Fibroblast of villous mesenchyme (primary cell): ENCODE measurements at regions not wholly inside any gene's neighbourhood (a gene's known extent, or its start where the extent isn't known, plus 50 kb on each side); places are given as distances from the start of the nearest gene placed in this dataset.

Experiments
- DNase-seq: peaks from one replicate; pipeline ENCODE4 v3.0.0-alpha.2; 2010; ENCODE audit warnings: low read depth
- H3K4me3 ChIP-seq: 2 replicates; pipeline ENCODE4 v1.5.1; 2011; ENCODE audit warnings: low read depth, mild to moderate bottlenecking, low read length
- CTCF ChIP-seq: IDR thresholded peaks from 2 replicates; pipeline ENCODE4 v1.5.1; 2012; ENCODE audit warnings: low read depth, mild to moderate bottlenecking, low read length; ENCODE audit not compliant: insufficient read depth

GRCh38 chrX:40282348-40282747, 184.6 kb upstream of the BCOR start:
- no peak for DNase-seq
- TF ChIP-seq CTCF, result no peak
- no peak overlapping the region for H3K4me3 ChIP-seq

GRCh38 chrX:40281336-40282005, 183.7 kb upstream of the BCOR start:
- DNase-seq, result no peak
- H3K4me3 ChIP-seq, result no peak overlapping the region
- no peak for TF ChIP-seq CTCF

- no peak for DNase-seq
- no peak for TF ChIP-seq CTCF
- no peak overlapping the region for H3K4me3 ChIP-seq
Observed at GRCh38 chrX:40279762-40280161, 182.0 kb upstream of the BCOR start.

- no peak for TF ChIP-seq CTCF
- DNase-seq, result no peak
- no peak overlapping the region for H3K4me3 ChIP-seq
Observed at GRCh38 chrX:40279091-40279430, 181.3 kb upstream of the BCOR start.

GRCh38 chrX:40278340-40279090, 180.8 kb upstream of the BCOR start:
- DNase-seq, result peak; percentile 20
- TF ChIP-seq CTCF, result no peak
- no peak overlapping the region for H3K4me3 ChIP-seq

- no peak overlapping the region for H3K4me3 ChIP-seq
- DNase-seq, result no peak
- TF ChIP-seq CTCF, result no peak
Observed at GRCh38 chrX:40277672-40278071, 179.9 kb upstream of the BCOR start.
